ENCODE measurements at regions not wholly inside any gene's neighbourhood (a gene's known extent, or its start where the extent isn't known, plus 50 kb on each side); places are given as distances from the start of the nearest gene placed in this dataset.

DNA sequence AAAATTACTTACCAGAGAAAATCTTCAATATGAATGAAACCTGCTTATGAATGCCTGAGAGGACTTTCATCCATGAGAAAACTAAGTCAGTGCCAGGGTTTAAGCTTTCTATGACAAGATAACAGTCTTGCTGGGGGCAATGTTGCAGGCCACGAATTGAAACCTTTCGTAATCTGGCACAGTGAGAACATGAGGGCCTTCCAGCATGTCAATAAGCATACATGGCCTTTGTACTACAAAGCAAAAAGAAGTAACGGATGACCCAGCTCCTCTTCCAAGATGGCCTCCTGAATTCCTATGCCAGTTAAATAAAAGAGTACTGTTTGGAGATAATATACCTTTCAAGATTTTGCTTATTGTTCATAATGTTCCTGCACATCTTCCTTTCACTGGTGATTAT lies 270.6 kb upstream of the PHF14 start:
- Histone ChIP-seq H3K9ac (ENCODE audit: low read length) (no peak overlapping the region), H3K9me3 (ENCODE audit: low read length) (no peaks in the 10 kb centered on the region), H3F3A (ENCODE audit: insufficient read depth, low read length, poor library complexity, severe bottlenecking) (no peaks in the 10 kb centered on the region), H4K20me1 (ENCODE audit: insufficient read depth) (no peaks in the 10 kb centered on the region), H2AFZ (ENCODE audit: low read depth, low read length) (no peak overlapping the region), H3K27me3 (ENCODE audit: insufficient read depth, low read depth, low read length) (no peaks in the 10 kb centered on the region), H3K9me2 (ENCODE audit: insufficient read depth, low read length) (no peaks in the 10 kb centered on the region), H3K27ac (ENCODE audit: low read length) (no peak overlapping the region), H3K4me3 (ENCODE audit: low read length) (no peak overlapping the region), H3K4me2 (ENCODE audit: low read length) (no peak overlapping the region), H3K36me3 (ENCODE audit: insufficient read depth, low read length) (no peaks in the 10 kb centered on the region), H3K79me2 (replicated peaks; ENCODE audit: insufficient read depth, low read length) (no peaks in the 10 kb centered on the region)
- TF ChIP-seq, protein P1, sequence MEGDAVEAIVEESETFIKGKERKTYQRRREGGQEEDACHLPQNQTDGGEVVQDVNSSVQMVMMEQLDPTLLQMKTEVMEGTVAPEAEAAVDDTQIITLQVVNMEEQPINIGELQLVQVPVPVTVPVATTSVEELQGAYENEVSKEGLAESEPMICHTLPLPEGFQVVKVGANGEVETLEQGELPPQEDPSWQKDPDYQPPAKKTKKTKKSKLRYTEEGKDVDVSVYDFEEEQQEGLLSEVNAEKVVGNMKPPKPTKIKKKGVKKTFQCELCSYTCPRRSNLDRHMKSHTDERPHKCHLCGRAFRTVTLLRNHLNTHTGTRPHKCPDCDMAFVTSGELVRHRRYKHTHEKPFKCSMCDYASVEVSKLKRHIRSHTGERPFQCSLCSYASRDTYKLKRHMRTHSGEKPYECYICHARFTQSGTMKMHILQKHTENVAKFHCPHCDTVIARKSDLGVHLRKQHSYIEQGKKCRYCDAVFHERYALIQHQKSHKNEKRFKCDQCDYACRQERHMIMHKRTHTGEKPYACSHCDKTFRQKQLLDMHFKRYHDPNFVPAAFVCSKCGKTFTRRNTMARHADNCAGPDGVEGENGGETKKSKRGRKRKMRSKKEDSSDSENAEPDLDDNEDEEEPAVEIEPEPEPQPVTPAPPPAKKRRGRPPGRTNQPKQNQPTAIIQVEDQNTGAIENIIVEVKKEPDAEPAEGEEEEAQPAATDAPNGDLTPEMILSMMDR (IDR thresholded peaks at IDR 0.05; ENCODE audit: poor library complexity, severe bottlenecking) = no peak
- TF ChIP-seq, protein P2, sequence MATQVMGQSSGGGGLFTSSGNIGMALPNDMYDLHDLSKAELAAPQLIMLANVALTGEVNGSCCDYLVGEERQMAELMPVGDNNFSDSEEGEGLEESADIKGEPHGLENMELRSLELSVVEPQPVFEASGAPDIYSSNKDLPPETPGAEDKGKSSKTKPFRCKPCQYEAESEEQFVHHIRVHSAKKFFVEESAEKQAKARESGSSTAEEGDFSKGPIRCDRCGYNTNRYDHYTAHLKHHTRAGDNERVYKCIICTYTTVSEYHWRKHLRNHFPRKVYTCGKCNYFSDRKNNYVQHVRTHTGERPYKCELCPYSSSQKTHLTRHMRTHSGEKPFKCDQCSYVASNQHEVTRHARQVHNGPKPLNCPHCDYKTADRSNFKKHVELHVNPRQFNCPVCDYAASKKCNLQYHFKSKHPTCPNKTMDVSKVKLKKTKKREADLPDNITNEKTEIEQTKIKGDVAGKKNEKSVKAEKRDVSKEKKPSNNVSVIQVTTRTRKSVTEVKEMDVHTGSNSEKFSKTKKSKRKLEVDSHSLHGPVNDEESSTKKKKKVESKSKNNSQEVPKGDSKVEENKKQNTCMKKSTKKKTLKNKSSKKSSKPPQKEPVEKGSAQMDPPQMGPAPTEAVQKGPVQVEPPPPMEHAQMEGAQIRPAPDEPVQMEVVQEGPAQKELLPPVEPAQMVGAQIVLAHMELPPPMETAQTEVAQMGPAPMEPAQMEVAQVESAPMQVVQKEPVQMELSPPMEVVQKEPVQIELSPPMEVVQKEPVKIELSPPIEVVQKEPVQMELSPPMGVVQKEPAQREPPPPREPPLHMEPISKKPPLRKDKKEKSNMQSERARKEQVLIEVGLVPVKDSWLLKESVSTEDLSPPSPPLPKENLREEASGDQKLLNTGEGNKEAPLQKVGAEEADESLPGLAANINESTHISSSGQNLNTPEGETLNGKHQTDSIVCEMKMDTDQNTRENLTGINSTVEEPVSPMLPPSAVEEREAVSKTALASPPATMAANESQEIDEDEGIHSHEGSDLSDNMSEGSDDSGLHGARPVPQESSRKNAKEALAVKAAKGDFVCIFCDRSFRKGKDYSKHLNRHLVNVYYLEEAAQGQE (IDR thresholded peaks at IDR 0.05; ENCODE audit: borderline replicate concordance) = no peak
- no peak for TF ChIP-seq RAD21 (conservative IDR thresholded peaks at IDR 0.05)
- no peak for TF ChIP-seq SMC3 (conservative IDR thresholded peaks at IDR 0.05; ENCODE audit: poor library complexity)
- no peak for TF ChIP-seq TAF1 (IDR thresholded peaks at IDR 0.05; ENCODE audit: low read depth)
- TF ChIP-seq POLR2AphosphoS5 (IDR thresholded peaks at IDR 0.05) = no peak
- TF ChIP-seq EP300 (conservative IDR thresholded peaks at IDR 0.05; ENCODE audit: poor library complexity, severe bottlenecking) = no peak
- TF ChIP-seq MXI1 (conservative IDR thresholded peaks at IDR 0.05; ENCODE audit: poor library complexity, severe bottlenecking) = no peak
- TF ChIP-seq EZH2 (IDR thresholded peaks at IDR 0.05; ENCODE audit: borderline replicate concordance, insufficient read depth, low read length, poor library complexity, severe bottlenecking) = no peak

DNA sequence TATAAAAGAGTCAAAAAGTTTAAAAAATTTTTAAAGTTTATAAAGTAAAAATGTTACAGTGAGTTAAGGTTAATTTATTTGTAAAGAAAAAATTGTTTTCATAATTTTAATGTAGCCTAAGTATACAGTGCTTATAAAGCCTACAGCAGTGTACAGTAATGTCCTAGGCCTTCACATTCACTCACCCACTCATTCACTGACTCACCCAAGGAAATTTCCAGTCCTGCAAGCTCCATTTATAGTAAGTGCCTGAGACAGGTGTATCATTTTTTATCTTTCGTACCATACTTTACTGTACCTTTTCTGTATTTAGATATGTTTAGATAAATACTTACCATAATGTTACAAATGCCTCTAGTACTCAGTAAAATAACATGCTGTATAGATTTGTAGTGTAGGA lies 269.7 kb upstream of the PHF14 start:
- TF ChIP-seq, protein P1 (IDR thresholded peaks at IDR 0.05; ENCODE audit: poor library complexity, severe bottlenecking) = no peak
- TF ChIP-seq SMC3 (conservative IDR thresholded peaks at IDR 0.05; ENCODE audit: poor library complexity) (no peak), EZH2 (IDR thresholded peaks at IDR 0.05; ENCODE audit: borderline replicate concordance, insufficient read depth, low read length, poor library complexity, severe bottlenecking) (no peak), TAF1 (IDR thresholded peaks at IDR 0.05; ENCODE audit: low read depth) (no peak), EP300 (conservative IDR thresholded peaks at IDR 0.05; ENCODE audit: poor library complexity, severe bottlenecking) (no peak), POLR2AphosphoS5 (IDR thresholded peaks at IDR 0.05) (no peak), RAD21 (conservative IDR thresholded peaks at IDR 0.05) (no peak), MXI1 (conservative IDR thresholded peaks at IDR 0.05; ENCODE audit: poor library complexity, severe bottlenecking) (no peak)
- TF ChIP-seq, protein P2 (IDR thresholded peaks at IDR 0.05; ENCODE audit: borderline replicate concordance) = no peak
- H3K9me3 ChIP-seq (ENCODE audit: low read length) = no peaks in the 10 kb centered on the region
- H3F3A ChIP-seq (ENCODE audit: insufficient read depth, low read length, poor library complexity, severe bottlenecking) = no peaks in the 10 kb centered on the region
- H4K20me1 ChIP-seq (ENCODE audit: insufficient read depth) = no peaks in the 10 kb centered on the region
- H3K4me2 ChIP-seq (ENCODE audit: low read length) = no peak overlapping the region
- no peak overlapping the region for H2AFZ ChIP-seq (ENCODE audit: low read depth, low read length)
- no peaks in the 10 kb centered on the region for H3K9me2 ChIP-seq (ENCODE audit: insufficient read depth, low read length)
- H3K4me3 ChIP-seq (ENCODE audit: low read length) = no peak overlapping the region
- no peaks in the 10 kb centered on the region for H3K79me2 ChIP-seq (replicated peaks; ENCODE audit: insufficient read depth, low read length)
- H3K36me3 ChIP-seq (ENCODE audit: insufficient read depth, low read length) = no peaks in the 10 kb centered on the region
- no peak overlapping the region for H3K9ac ChIP-seq (ENCODE audit: low read length)
- no peak overlapping the region for H3K27ac ChIP-seq (ENCODE audit: low read length)
- H3K27me3 ChIP-seq (ENCODE audit: insufficient read depth, low read depth, low read length) = no peaks in the 10 kb centered on the region

All from neural cell (in vitro differentiated cells).